Panc1 (cell line): ENCODE measurements at regions not wholly inside any gene's neighbourhood (a gene's known extent, or its start where the extent isn't known, plus 50 kb on each side); places are given as distances from the start of the nearest gene placed in this dataset.

Source experiments
- ATAC-seq: fragments of 200-7000 bp; cut with Tn5 transposase; 2 replicates; pipeline ENCODE4 v1.9.1; 2020; ENCODE audit warnings: mild to moderate bottlenecking, moderate library complexity
- BruUV-seq: library from RNA; stranded (reverse); fragments of 400-500 nt; replicated peaks from 2 replicates; lab custom pipeline; 2021; lab: Mats Ljungman, UMichigan
- CTCF ChIA-PET: fragments of 300-600 bp; sonication (Branson Sonifier 250); formaldehyde crosslinking; loops from one replicate; lab custom pipeline; 2022; ENCODE audit warnings: antibody characterized with exemption; lab: Charles Lee
- POLR2A ChIA-PET: fragments of 300-600 bp; sonication (Branson Sonifier 250); formaldehyde crosslinking; loops from one replicate; lab custom pipeline; 2022; ENCODE audit warnings: antibody characterized with exemption; lab: Charles Lee
- DNase-seq: peaks from one replicate; pipeline ENCODE4 v3.0.0-alpha.2; 2010; ENCODE audit warnings: low read depth, low spot score
- H3K27ac ChIP-seq: 2 replicates; pipeline ENCODE4 v1.5.1; 2011; ENCODE audit warnings: mild to moderate bottlenecking, low read length, inconsistent platforms
- H3K27me3 ChIP-seq: fragments of 200-500 bp; sonication (Bioruptor generic); 2 replicates; pipeline ENCODE4 v1.6.0; 2014; ENCODE audit warnings: low read length, inconsistent platforms; ENCODE audit not compliant: control insufficient read depth, insufficient read depth
- H3K36me3 ChIP-seq: fragments of 200-500 bp; sonication (Bioruptor generic); 2 replicates; pipeline ENCODE4 v1.5.1; 2014; ENCODE audit warnings: inconsistent platforms, mild to moderate bottlenecking, low read length, moderate library complexity; ENCODE audit not compliant: control insufficient read depth, insufficient read depth
- H3K4me1 ChIP-seq: 2 replicates; pipeline ENCODE4 v1.5.1; 2011; ENCODE audit warnings: inconsistent platforms, mild to moderate bottlenecking, low read length, moderate library complexity; ENCODE audit not compliant: control insufficient read depth, insufficient read depth
- H3K4me3 ChIP-seq, 2 experiments: 2 replicates each; pipeline ENCODE4 v1.5.1; 2011 to 2012; ENCODE audit warnings: low read depth in 2 of 2, low read length in 2 of 2, mild to moderate bottlenecking in 2 of 2, inconsistent platforms in 1 of 2, moderate library complexity in 1 of 2
- H3K9me3 ChIP-seq: fragments of 200-500 bp; sonication (Bioruptor generic); 2 replicates; pipeline ENCODE4 v1.5.1; 2014; ENCODE audit warnings: low read depth, mild to moderate bottlenecking, inconsistent platforms, low read length, moderate library complexity; ENCODE audit not compliant: control insufficient read depth, insufficient read depth
- CTCF ChIP-seq: fragments of 450-650 bp; IDR thresholded peaks from 2 replicates; pipeline ENCODE4 v1.5.1; 2017; ENCODE audit warnings: mild to moderate bottlenecking
- POLR2AphosphoS5 ChIP-seq: IDR thresholded peaks from 2 replicates; pipeline ENCODE4 v1.6.1; 2012; ENCODE audit warnings: mild to moderate bottlenecking, low read depth, low read length, moderate library complexity
- REST ChIP-seq, 2 experiments: IDR thresholded peaks; 2 replicates each; pipeline ENCODE4 v1.6.1; 2011 to 2012; ENCODE audit warnings: low read depth in 2 of 2, control low read depth in 1 of 2, low read length in 1 of 2, mild to moderate bottlenecking in 1 of 2, moderate library complexity in 1 of 2; ENCODE audit not compliant: insufficient read depth in 1 of 2
- SIN3A ChIP-seq: IDR thresholded peaks from 2 replicates; pipeline ENCODE4 v1.6.1; 2012; ENCODE audit warnings: low read depth, mild to moderate bottlenecking, low read length, moderate library complexity, borderline replicate concordance; ENCODE audit not compliant: insufficient read depth
- TCF7L2 ChIP-seq: IDR thresholded peaks from 2 replicates; pipeline ENCODE4 v1.6.1; 2011; ENCODE audit warnings: mild to moderate bottlenecking, low read depth, low read length, inconsistent platforms
- in situ Hi-C: cut with HindIII; loops from 2 replicates; pipeline ENCODE4 v1.10.0; 2016; ENCODE audit warnings: low sequenced_read_pairs, low pct_unique_long_range_greater_than_20kb
- intact Hi-C: fragments of 100-400 bp; cut with micrococcal nuclease; formaldehyde crosslinking; loops from one replicate; pipeline ENCODE4 v1.10.0; 2022; ENCODE audit not compliant: unreplicated experiment

- Histone ChIP-seq H3K27ac (no peak overlapping the region), H3K36me3 (no peaks in the 10 kb centered on the region), H3K4me3 (no peak overlapping the region), H3K4me1 (no peaks in the 10 kb centered on the region), H3K9me3 (no peaks in the 10 kb centered on the region), H3K27me3 (no peaks in the 10 kb centered on the region)
- TF ChIP-seq SIN3A (no peak), CTCF (no peak), TCF7L2 (no peak), POLR2AphosphoS5 (no peak), REST (IDR thresholded peaks at IDR 0.05; ENCODE audit: insufficient read depth in 1 of 2, low read depth in 2 of 2, low read length in 1 of 2) (no peak)
- no TSS peak for BruUV-seq
- in situ Hi-C loops (no loop called here), intact Hi-C loops (no loop called here)
- ChIA-PET POLR2A (no interaction called here), CTCF (no interaction called here)
- ATAC-seq: no peak
- no peak for DNase-seq
Measured at GRCh38 chr22:27065279-27065678, 407.9 kb downstream of the MIAT start.

GRCh38 chr22:27066856-27067255 lies 409.5 kb downstream of the MIAT start:
- Histone ChIP-seq H3K4me1 (no peaks in the 10 kb centered on the region), H3K27me3 (no peaks in the 10 kb centered on the region), H3K4me3 (no peak overlapping the region), H3K9me3 (no peaks in the 10 kb centered on the region), H3K27ac (no peak overlapping the region), H3K36me3 (no peaks in the 10 kb centered on the region)
- ATAC-seq (no peak), DNase-seq (no peak)
- in situ Hi-C loops: no loop called here
- CTCF ChIA-PET: no interaction called here
- intact Hi-C loops: no loop called here
- POLR2A ChIA-PET: no interaction called here
- TF ChIP-seq SIN3A (no peak), REST (IDR thresholded peaks at IDR 0.05; ENCODE audit: insufficient read depth in 1 of 2, low read depth in 2 of 2, low read length in 1 of 2) (no peak), TCF7L2 (no peak), POLR2AphosphoS5 (no peak), CTCF (no peak)
- no TSS peak for BruUV-seq
